ENCODE measurements at regions not wholly inside any gene's neighbourhood (a gene's known extent, or its start where the extent isn't known, plus 50 kb on each side); places are given as distances from the start of the nearest gene placed in this dataset.

- no peak overlapping the region for H3K4me3 ChIP-seq (ENCODE audit: control insufficient read depth, low read depth, low read length)
- no peak for DNase-seq (ENCODE audit: low read depth)
- TF ChIP-seq CTCF (conservative IDR thresholded peaks at IDR 0.05; ENCODE audit: control insufficient read depth, insufficient read depth, low read depth, low read length) = no peak
Measured at GRCh38 chr3:6180171-6180570, 680.7 kb upstream of the GRM7 start.

- H3K4me3 ChIP-seq (ENCODE audit: control insufficient read depth, low read depth, low read length) = no peak overlapping the region
- no peak for DNase-seq (ENCODE audit: low read depth)
- no peak for TF ChIP-seq CTCF (conservative IDR thresholded peaks at IDR 0.05; ENCODE audit: control insufficient read depth, insufficient read depth, low read depth, low read length)
Measured at GRCh38 chr3:6182476-6182875, 678.4 kb upstream of the GRM7 start.

GRCh38 chr3:6182909-6183308 lies 678.0 kb upstream of the GRM7 start:
- TF ChIP-seq CTCF (conservative IDR thresholded peaks at IDR 0.05; ENCODE audit: control insufficient read depth, insufficient read depth, low read depth, low read length) = no peak
- no peak overlapping the region for H3K4me3 ChIP-seq (ENCODE audit: control insufficient read depth, low read depth, low read length)

GRCh38 chr3:6189384-6189783 lies 671.5 kb upstream of the GRM7 start:
- TF ChIP-seq CTCF (conservative IDR thresholded peaks at IDR 0.05; ENCODE audit: control insufficient read depth, insufficient read depth, low read depth, low read length) = no peak
- DNase-seq (ENCODE audit: low read depth) = no peak
- H3K4me3 ChIP-seq (ENCODE audit: control insufficient read depth, low read depth, low read length) = no peak overlapping the region

More at GRCh38 chr3:6182909-6183308, 678.0 kb upstream of the GRM7 start:
- no peak for DNase-seq (ENCODE audit: low read depth)

GRCh38 chr3:6204891-6205290 lies 656.0 kb upstream of the GRM7 start:
- no peak for TF ChIP-seq CTCF (conservative IDR thresholded peaks at IDR 0.05; ENCODE audit: control insufficient read depth, insufficient read depth, low read depth, low read length)
- no peak overlapping the region for H3K4me3 ChIP-seq (ENCODE audit: control insufficient read depth, low read depth, low read length)
- no peak for DNase-seq (ENCODE audit: low read depth)

- no peak for TF ChIP-seq CTCF (conservative IDR thresholded peaks at IDR 0.05; ENCODE audit: control insufficient read depth, insufficient read depth, low read depth, low read length)
- no peak overlapping the region for H3K4me3 ChIP-seq (ENCODE audit: control insufficient read depth, low read depth, low read length)
- no peak for DNase-seq (ENCODE audit: low read depth)
Measured at GRCh38 chr3:6216135-6217026, 644.5 kb upstream of the GRM7 start.
